ENCODE measurements at regions not wholly inside any gene's neighbourhood (a gene's known extent, or its start where the extent isn't known, plus 50 kb on each side); places are given as distances from the start of the nearest gene placed in this dataset.
"Not testable (repeated sequence)": the region's sequence is repeated elsewhere in the genome, so short reads cannot be mapped to it uniquely, and the experiment has no call there.

GRCh38 chr2:123455234-123455633 lies 569.9 kb upstream of the CNTNAP5 start:
- TF ChIP-seq CTCF, POLR2A (IDR thresholded peaks at IDR 0.05): not testable (repeated sequence)

All from esophagus squamous epithelium (tissue), 4 donors.